ENCODE measurements at regions not wholly inside any gene's neighbourhood (a gene's known extent, or its start where the extent isn't known, plus 50 kb on each side); places are given as distances from the start of the nearest gene placed in this dataset.

- ATAC-seq (ENCODE audit: low read depth) (no peak), DNase-seq (no peak)
- no peak for TF ChIP-seq CTCF (IDR thresholded peaks at IDR 0.05)
- POLR2A ChIA-PET, result no interaction called here
- Mint-ChIP-seq H3K4me3 (no peak overlapping the region), H3K36me3 (ENCODE audit: low read depth) (no peaks in the 10 kb centered on the region), H3K4me1 (no peaks in the 10 kb centered on the region), H3K9me3 (peaks cover 12% of the 10 kb centered on the region), H3K27me3 (no peaks in the 10 kb centered on the region), H3K27ac (no peak overlapping the region)
- CTCF ChIA-PET, result no interaction called here
- intact Hi-C loops (cut with micrococcal nuclease), result no loop called here
Observed at GRCh38 chr10:126813432-126813831, 91.8 kb upstream of the DOCK1 start.

GRCh38 chr10:126833542-126833941 is 71.7 kb upstream of the DOCK1 start:
- Mint-ChIP-seq H3K4me1 (no peaks in the 10 kb centered on the region), H3K27me3 (no peaks in the 10 kb centered on the region), H3K36me3 (ENCODE audit: low read depth) (no peaks in the 10 kb centered on the region), H3K27ac (no peak overlapping the region), H3K4me3 (no peak overlapping the region), H3K9me3 (peaks cover 3% of the 10 kb centered on the region)
- ATAC-seq (ENCODE audit: low read depth), result no peak
- CTCF ChIA-PET, result no interaction called here
- no peak for DNase-seq
- TF ChIP-seq CTCF (IDR thresholded peaks at IDR 0.05), result no peak
- intact Hi-C loops (cut with micrococcal nuclease), result no loop called here
- POLR2A ChIA-PET, result no interaction called here

- POLR2A ChIA-PET, result no interaction called here
- Mint-ChIP-seq H3K4me1 (no peaks in the 10 kb centered on the region), H3K27ac (no peak overlapping the region), H3K9me3 (no peaks in the 10 kb centered on the region), H3K36me3 (ENCODE audit: low read depth) (no peaks in the 10 kb centered on the region), H3K27me3 (no peaks in the 10 kb centered on the region), H3K4me3 (no peak overlapping the region)
- ATAC-seq (ENCODE audit: low read depth) (no peak), DNase-seq (no peak)
- CTCF ChIA-PET, result no interaction called here
- no peak for TF ChIP-seq CTCF (IDR thresholded peaks at IDR 0.05)
- intact Hi-C loops (cut with micrococcal nuclease), result no loop called here
Observed at GRCh38 chr10:126836009-126836408, 69.2 kb upstream of the DOCK1 start.

- ATAC-seq (ENCODE audit: low read depth) (no peak), DNase-seq (no peak)
- TF ChIP-seq CTCF (IDR thresholded peaks at IDR 0.05), result no peak
- Mint-ChIP-seq H3K27ac (no peak overlapping the region), H3K4me3 (no peak overlapping the region), H3K9me3 (no peaks in the 10 kb centered on the region), H3K4me1 (no peaks in the 10 kb centered on the region), H3K36me3 (ENCODE audit: low read depth) (no peaks in the 10 kb centered on the region), H3K27me3 (no peaks in the 10 kb centered on the region)
- intact Hi-C loops (cut with micrococcal nuclease), result no loop called here
- POLR2A ChIA-PET, result no interaction called here
- CTCF ChIA-PET, result no interaction called here
Observed at GRCh38 chr10:126838316-126838715, 66.9 kb upstream of the DOCK1 start.

GRCh38 chr10:126839094-126839761 is 66.0 kb upstream of the DOCK1 start:
- Mint-ChIP-seq H3K4me3 (no peak overlapping the region), H3K4me1 (no peaks in the 10 kb centered on the region), H3K27ac (no peak overlapping the region), H3K27me3 (no peaks in the 10 kb centered on the region), H3K36me3 (ENCODE audit: low read depth) (no peaks in the 10 kb centered on the region), H3K9me3 (no peaks in the 10 kb centered on the region)
- ChIA-PET POLR2A (no interaction called here), CTCF (no interaction called here)
- no peak for TF ChIP-seq CTCF (IDR thresholded peaks at IDR 0.05)
- ATAC-seq (ENCODE audit: low read depth) (no peak), DNase-seq (no peak)
- intact Hi-C loops (cut with micrococcal nuclease), result no loop called here

Data from activated B cell treated with CpG ODN at 0.5 μM for 24 hours (primary cell).